ENCODE measurements at regions not wholly inside any gene's neighbourhood (a gene's known extent, or its start where the extent isn't known, plus 50 kb on each side); places are given as distances from the start of the nearest gene placed in this dataset.

GRCh38 chr5:169445191-169445590 is 138.4 kb upstream of the SPDL1 start:
- DNase-seq = no peak

GRCh38 chr5:169442913-169443784 is 140.4 kb upstream of the SPDL1 start:
- DNase-seq = no peak

DNA sequence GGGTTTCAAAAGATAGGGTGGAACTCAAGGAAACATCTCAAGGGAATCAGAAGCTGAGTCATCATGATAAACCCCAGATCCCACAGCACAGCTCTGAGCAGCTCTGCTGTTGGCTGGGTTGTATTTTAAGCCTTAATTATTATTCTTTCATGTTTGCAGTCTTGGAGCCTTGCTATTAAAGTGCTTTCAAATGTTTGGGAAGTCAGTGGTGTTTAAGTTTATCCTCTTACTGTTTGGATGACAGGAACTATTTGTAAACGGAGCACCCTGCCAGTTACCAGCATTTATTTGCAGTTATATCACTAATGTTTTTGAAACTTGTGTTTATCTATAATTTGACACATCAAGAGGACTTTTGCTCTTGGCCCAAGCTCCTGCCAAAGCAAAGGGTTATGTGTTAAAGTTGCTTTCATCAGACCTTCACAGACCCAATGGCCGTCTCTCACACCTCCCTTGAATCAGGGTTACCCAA is 141.1 kb upstream of the SPDL1 start:
- DNase-seq = no peak

DNA sequence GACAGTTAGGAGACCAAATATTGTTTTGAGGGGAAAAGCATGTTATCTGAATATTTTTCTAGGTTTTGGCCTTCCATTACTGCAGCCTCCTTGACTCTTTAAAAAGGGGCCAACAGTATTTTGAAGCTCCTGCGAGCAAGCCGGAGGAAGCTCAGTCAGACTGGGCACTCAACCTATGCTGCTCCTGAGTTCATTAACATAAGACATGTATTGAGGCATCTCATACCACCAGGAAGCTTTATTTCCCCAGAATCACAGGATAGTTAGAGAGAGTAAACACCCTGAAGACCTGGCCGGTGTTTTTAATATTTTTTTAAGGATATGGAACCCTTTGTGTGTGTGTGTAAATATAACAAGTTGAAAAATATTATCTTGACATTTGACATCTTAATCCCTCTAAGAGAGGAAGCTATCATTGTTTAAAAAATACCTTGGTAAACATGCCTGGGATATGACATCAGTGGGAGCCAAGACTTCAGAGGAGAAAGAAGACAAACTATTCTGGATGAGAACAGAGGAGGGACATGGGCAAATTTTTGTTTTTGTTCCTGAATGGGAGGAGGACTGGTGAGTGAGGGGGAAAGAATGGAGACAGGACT is 139.3 kb upstream of the SLIT3 start:
- no peak for DNase-seq

- DNase-seq = no peak
Measured at GRCh38 chr5:169439362-169439761, 138.4 kb upstream of the SLIT3 start.

DNA sequence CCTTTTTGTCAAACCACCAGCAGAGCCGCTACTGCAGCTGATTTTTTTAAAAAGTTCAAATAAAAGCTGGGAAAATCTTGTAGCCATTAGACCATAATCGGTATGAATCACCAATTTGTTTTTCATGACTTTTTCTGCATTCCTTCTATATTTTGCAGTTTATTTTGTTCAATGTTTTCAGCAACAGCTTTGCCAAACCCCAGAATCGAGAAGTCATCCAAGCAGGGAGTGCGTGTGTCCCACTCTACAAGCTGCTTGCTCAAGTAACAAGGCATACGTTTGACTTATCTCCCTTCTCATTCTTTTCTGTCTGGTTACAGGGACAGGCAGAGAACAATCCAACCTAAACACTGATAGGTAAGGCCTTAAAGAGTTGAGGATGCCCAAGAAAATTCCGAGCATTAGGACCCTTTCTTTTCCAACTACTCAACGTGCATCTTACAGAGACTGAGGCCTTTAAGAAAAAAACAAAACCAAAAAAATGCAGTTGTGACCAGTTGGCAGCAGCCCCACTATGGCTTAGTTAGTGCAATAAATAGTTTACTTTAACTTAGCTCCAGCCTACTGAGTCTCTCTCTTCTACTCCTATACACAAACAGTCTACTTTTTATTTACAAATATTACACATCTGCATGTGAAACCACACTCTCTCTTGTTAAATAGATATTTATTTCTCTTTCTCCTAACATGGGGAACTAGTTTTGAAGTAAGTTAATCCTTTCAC is 134.7 kb upstream of the SLIT3 start:
- no peak for DNase-seq

- DNase-seq = no peak
Measured at GRCh38 chr5:169433221-169433651, 132.3 kb upstream of the SLIT3 start.

- DNase-seq = peak in 1 of 2 experiments; percentile 49
Measured at GRCh38 chr5:169431386-169431785, 130.4 kb upstream of the SLIT3 start.

- no peak for DNase-seq
Measured at GRCh38 chr5:169430671-169431070, 129.7 kb upstream of the SLIT3 start.

- DNase-seq = no peak
Measured at GRCh38 chr5:169429044-169429443, 128.1 kb upstream of the SLIT3 start.

GRCh38 chr5:169426784-169427183 is 125.8 kb upstream of the SLIT3 start:
- no peak for DNase-seq

DNA sequence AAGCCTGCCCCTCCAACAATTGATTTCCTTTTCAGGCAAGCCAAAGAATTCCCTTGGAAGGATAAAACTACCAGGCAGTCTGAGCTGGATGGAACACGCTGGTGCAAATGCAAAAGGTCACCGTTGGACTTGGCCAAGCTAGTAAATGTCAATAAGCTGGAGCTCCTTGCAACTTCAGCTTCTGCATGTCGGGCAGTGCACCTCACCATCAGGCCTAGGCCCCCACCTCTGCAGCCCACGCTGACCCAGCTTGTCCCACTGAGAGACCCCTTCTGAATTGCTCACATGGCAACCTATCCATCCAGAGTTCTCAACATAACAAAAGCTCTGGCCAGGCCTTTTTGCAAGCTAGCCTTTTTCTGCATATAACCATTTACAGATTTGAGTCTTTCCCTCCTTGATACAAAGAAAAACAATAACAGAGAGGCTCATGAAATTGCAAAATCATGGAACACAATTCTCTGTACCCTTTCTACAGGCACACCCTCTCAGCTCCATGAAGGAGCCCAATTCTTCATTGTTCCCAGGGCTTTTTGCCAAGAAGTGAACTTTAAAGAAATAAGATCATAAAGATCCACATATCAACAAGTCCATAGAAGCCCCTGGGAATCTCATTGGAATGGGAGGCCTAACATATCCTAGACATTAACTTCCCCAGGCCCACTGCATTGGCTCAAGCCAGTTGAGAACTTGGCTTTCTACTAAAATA is 123.9 kb upstream of the SLIT3 start:
- DNase-seq = no peak

- DNase-seq = no peak
Measured at GRCh38 chr5:169424279-169424655, 123.3 kb upstream of the SLIT3 start.

- no peak for DNase-seq
Measured at GRCh38 chr5:169423580-169424278, 122.8 kb upstream of the SLIT3 start.

DNA sequence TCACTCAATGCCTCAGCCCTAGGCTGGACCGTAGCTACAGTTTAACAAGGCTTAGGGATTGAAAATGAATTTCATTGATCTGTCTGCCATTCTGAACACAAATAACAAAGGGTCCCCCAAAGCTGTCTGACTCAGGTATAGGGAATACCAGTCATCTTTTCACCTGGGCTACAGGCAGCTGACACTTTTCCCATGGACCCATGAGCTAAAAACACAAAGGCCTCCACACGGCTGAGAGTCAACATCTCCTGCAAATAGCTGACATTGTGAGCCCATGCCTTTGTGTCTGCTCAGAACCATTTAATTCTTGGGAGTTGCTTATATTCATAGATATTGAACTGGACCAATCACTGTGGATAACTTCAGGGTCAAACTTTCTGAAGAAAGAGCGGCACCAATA is 121.1 kb upstream of the SLIT3 start:
- DNase-seq = no peak

DNA sequence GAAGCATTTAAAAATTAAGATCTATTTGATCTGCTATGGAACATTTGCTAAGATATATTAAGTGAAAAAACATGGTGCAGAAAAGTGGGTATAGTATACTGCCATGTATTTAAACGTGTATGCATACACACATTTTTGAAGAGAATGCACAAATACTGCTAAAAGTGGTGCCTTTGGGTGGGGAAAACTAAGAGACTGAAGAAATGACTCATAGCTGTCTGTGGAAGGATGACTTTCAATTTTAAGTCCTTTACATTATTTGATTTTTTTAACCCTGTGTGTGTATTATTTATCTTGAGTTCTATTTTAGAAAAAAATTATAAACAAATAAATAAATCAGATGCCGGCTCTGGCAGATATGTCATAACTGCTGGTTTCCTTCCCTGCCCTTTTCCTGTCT is 120.7 kb upstream of the SLIT3 start:
- no peak for DNase-seq

GRCh38 chr5:169417676-169418075 is 116.7 kb upstream of the SLIT3 start:
- no peak for DNase-seq

- no peak for DNase-seq
Measured at GRCh38 chr5:169416583-169417196, 115.8 kb upstream of the SLIT3 start.

DNA sequence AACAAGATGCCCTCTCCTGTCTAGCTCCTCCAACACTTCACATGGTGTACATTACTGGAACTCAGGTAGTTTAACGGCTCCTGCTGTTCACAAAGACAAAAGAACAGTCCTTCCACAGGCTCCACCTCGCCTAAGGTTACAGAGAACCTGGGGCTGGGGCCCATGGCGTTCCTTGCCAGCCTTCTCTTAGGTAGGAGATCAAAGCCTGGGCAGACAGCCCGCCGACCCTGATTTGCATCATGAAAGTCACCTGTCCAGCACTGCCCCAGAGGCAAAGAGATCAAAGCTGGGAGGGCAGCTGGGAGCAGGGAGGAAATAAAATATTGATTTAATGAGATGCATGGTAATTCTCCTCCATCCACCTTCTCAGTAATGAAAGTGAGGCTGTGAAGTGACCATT is 115.0 kb upstream of the SLIT3 start:
- no peak for DNase-seq

DNA sequence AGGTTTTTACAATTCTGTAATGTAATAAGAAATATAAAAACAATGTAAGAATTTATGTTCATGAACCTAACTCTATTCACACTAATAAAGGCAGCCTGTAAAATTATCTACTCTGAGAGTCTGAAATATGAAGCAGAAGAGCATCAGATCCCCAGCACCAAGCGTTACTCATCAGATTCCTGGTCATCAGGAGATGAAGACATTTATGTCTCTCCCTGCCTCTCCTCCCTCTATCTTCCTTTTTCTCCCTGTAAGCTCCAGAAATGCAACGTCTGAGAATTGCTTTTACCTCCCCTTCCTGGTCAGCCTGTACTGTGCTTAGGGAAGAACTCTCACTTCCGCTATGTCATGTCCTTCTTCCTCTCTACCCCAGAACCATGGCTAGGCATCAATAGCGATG is 114.4 kb upstream of the SLIT3 start:
- DNase-seq = no peak

GRCh38 chr5:169413416-169413815 is 112.5 kb upstream of the SLIT3 start:
- DNase-seq = no peak

DNA sequence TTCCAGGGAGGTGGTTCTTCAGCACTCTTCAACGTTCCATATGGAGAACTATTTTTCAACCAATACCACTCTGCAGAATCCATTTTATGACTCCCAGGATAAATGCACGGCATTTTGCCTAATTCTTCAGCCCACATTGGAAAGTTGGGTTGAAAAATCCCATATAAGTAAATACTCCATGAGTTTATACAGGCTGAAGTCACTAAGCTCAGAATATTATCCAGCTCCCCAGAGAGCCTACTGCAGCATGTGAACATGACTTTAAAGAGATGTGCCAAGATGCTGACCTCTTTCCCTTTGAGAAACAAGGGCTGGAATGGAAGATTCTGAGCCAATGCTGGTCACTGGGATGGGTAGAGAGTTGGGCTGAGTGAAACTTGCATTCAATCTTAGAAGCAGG is 111.9 kb upstream of the SLIT3 start:
- DNase-seq = no peak
